ENCODE measurements at regions not wholly inside any gene's neighbourhood (a gene's known extent, or its start where the extent isn't known, plus 50 kb on each side); places are given as distances from the start of the nearest gene placed in this dataset.
"Not testable (repeated sequence)": the region's sequence is repeated elsewhere in the genome, so short reads cannot be mapped to it uniquely, and the experiment has no call there.

DNA sequence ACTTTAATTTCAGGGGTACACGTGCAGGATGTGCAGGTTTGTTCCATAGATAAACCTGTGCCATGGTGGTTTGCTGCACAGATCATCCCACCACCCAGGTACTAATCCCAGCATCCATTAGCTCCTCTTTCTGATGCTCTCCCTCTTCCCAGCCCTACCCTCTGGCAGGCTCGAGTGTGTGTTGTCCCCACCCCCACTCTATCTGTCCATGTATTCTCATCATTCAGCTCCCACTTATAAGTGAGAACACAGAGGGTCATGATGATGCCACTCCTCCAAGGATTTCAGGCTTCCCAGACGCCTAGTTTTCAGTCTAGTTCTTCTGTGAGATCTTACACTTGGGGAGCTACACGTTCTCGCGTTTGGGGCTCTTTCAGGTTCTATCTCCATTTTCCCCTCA is 93.4 kb upstream of the NBPF11 start:
- intact Hi-C loops (cut with micrococcal nuclease; ENCODE audit: unreplicated experiment), result not testable (repeated sequence)

DNA sequence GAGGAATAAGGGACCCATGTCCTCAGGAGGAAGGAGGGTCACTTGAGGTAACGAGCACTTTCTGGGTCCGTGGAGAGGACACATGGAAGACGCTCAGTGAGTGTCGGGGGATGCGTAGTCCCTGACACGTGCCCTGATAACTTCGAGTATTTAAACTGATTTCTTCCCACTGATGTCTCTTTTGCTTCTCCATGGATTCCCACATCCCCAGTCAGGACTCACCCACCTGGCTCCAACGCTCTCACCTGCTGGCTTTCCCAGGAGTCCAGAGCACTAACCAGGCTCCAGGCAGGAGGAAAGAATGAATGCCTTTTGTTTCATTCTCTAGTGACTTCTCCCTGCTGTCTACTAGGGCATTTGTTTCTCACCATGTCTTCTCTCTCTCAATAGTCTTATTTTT is 81.2 kb upstream of the NBPF11 start:
- H3K4me3 ChIP-seq (ENCODE audit: low read depth in 2 of 2, low read length in 2 of 2); H3K27me3 ChIP-seq (ENCODE audit: control insufficient read depth, insufficient read depth, low read length); BruUV-seq (replicated peaks); H3K4me1 ChIP-seq (ENCODE audit: control insufficient read depth, insufficient read depth, low read length); H3K36me3 ChIP-seq (ENCODE audit: control insufficient read depth, insufficient read depth, low read length); POLR2A ChIA-PET; CTCF ChIA-PET; DNase-seq (ENCODE audit: low read depth, low spot score); H3K27ac ChIP-seq (ENCODE audit: low read length); ATAC-seq; in situ Hi-C loops (cut with HindIII; ENCODE audit: low pct_unique_long_range_greater_than_20kb, low sequenced_read_pairs); intact Hi-C loops (cut with micrococcal nuclease; ENCODE audit: unreplicated experiment); H3K9me3 ChIP-seq (ENCODE audit: control insufficient read depth, insufficient read depth, low read depth, low read length): not testable (repeated sequence)

More for the DNA sequence above, 93.4 kb upstream of the NBPF11 start:
- in situ Hi-C loops (cut with HindIII; ENCODE audit: low pct_unique_long_range_greater_than_20kb, low sequenced_read_pairs); H3K36me3 ChIP-seq (ENCODE audit: control insufficient read depth, insufficient read depth, low read length); H3K9me3 ChIP-seq (ENCODE audit: control insufficient read depth, insufficient read depth, low read depth, low read length); H3K4me1 ChIP-seq (ENCODE audit: control insufficient read depth, insufficient read depth, low read length); H3K27me3 ChIP-seq (ENCODE audit: control insufficient read depth, insufficient read depth, low read length); POLR2A ChIA-PET; H3K27ac ChIP-seq (ENCODE audit: low read length); DNase-seq (ENCODE audit: low read depth, low spot score); CTCF ChIA-PET; H3K4me3 ChIP-seq (ENCODE audit: low read depth in 2 of 2, low read length in 2 of 2); BruUV-seq (replicated peaks): not testable (repeated sequence)
- 0 out of 2 replicates have a peak, but pooled peaks have one; percentile 42 for ATAC-seq

DNA sequence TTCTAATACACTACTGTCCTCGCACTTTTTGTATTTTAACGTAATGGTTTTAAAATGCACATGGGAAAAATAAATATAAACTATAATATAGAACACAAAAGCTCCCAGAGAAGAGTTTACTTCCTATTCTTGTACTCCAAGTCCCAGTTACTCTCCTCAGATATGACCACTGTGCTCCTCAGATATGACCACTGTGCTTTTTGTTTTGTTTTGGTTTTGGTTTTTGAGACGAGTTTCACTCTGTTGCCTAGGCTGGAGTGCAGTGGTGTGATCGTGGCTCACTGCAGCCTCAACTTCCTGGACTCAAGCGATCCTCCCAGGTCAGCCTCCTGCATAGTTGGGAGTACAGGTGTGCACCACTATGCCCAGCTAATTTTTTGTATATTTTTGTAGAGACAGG is 76.8 kb upstream of the NBPF11 start:
- DNase-seq (ENCODE audit: low read depth, low spot score); H3K4me3 ChIP-seq (ENCODE audit: low read depth in 2 of 2, low read length in 2 of 2); intact Hi-C loops (cut with micrococcal nuclease; ENCODE audit: unreplicated experiment); ATAC-seq; H3K27ac ChIP-seq (ENCODE audit: low read length); H3K4me1 ChIP-seq (ENCODE audit: control insufficient read depth, insufficient read depth, low read length); BruUV-seq (replicated peaks); H3K36me3 ChIP-seq (ENCODE audit: control insufficient read depth, insufficient read depth, low read length); POLR2A ChIA-PET; in situ Hi-C loops (cut with HindIII; ENCODE audit: low pct_unique_long_range_greater_than_20kb, low sequenced_read_pairs); H3K9me3 ChIP-seq (ENCODE audit: control insufficient read depth, insufficient read depth, low read depth, low read length); CTCF ChIA-PET; H3K27me3 ChIP-seq (ENCODE audit: control insufficient read depth, insufficient read depth, low read length): not testable (repeated sequence)

DNA sequence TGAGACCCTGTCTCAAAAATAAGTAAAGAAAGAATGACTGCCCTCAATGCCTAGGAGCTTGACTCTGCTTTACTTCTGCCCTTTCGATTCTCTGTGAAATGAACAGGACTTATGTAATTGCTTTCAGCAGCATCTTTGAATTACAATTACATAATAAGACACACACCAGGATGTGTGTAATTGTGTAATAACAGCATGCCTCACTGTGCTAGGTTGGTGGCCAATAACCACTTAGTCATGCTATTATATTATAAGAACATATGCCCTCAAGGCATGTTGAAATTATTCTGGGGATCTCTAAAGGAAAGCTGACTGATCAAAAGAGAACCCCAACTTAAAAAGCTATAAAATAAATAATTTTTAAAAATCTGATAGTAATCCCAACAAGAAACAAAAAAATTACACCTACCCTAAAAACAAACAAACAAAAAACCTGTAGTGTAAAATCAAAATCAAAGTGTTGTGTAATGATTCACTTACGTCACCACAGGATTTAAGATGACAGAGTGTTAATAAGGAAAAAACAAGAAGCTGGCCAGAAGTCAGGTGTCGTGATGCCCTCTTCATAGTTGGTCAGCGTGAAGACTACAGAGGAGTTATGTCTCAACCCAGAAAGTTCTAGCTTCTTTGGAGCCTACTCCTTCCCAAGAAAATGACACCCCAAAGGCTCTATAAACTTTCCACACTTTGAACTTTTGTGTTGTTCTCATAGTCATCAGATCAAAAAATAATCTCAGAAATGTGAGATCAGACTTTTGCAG is 70.5 kb upstream of the NBPF11 start:
- DNase-seq (ENCODE audit: low read depth, low spot score); CTCF ChIA-PET; H3K27me3 ChIP-seq (ENCODE audit: control insufficient read depth, insufficient read depth, low read length); H3K4me1 ChIP-seq (ENCODE audit: control insufficient read depth, insufficient read depth, low read length); intact Hi-C loops (cut with micrococcal nuclease; ENCODE audit: unreplicated experiment); BruUV-seq (replicated peaks); in situ Hi-C loops (cut with HindIII; ENCODE audit: low pct_unique_long_range_greater_than_20kb, low sequenced_read_pairs); ATAC-seq; H3K27ac ChIP-seq (ENCODE audit: low read length); H3K9me3 ChIP-seq (ENCODE audit: control insufficient read depth, insufficient read depth, low read depth, low read length); H3K36me3 ChIP-seq (ENCODE audit: control insufficient read depth, insufficient read depth, low read length); POLR2A ChIA-PET; H3K4me3 ChIP-seq (ENCODE audit: low read depth in 2 of 2, low read length in 2 of 2): not testable (repeated sequence)

DNA sequence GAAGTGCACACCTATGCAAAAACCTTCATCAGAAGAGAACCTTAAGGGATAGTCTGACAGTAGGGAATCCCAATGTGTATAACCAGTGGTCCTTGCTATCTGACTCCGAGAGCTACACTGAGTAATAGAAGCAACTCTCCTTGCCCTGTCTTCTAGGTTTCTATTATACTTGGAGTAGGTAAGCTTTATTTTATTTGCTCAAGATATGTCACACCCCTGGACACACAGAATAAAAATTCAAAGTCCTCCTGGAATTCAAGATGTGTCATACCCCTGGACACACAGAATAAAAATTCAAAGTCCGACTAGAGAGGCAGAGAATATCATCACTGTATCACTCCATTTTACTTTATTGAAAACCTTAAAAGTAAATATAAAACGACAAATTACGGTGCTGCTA is 69.5 kb upstream of the NBPF11 start:
- CTCF ChIA-PET; H3K4me3 ChIP-seq (ENCODE audit: low read depth in 2 of 2, low read length in 2 of 2); intact Hi-C loops (cut with micrococcal nuclease; ENCODE audit: unreplicated experiment); BruUV-seq (replicated peaks); H3K27ac ChIP-seq (ENCODE audit: low read length); H3K27me3 ChIP-seq (ENCODE audit: control insufficient read depth, insufficient read depth, low read length); in situ Hi-C loops (cut with HindIII; ENCODE audit: low pct_unique_long_range_greater_than_20kb, low sequenced_read_pairs); H3K36me3 ChIP-seq (ENCODE audit: control insufficient read depth, insufficient read depth, low read length); H3K4me1 ChIP-seq (ENCODE audit: control insufficient read depth, insufficient read depth, low read length); ATAC-seq; POLR2A ChIA-PET; H3K9me3 ChIP-seq (ENCODE audit: control insufficient read depth, insufficient read depth, low read depth, low read length); DNase-seq (ENCODE audit: low read depth, low spot score): not testable (repeated sequence)

DNA sequence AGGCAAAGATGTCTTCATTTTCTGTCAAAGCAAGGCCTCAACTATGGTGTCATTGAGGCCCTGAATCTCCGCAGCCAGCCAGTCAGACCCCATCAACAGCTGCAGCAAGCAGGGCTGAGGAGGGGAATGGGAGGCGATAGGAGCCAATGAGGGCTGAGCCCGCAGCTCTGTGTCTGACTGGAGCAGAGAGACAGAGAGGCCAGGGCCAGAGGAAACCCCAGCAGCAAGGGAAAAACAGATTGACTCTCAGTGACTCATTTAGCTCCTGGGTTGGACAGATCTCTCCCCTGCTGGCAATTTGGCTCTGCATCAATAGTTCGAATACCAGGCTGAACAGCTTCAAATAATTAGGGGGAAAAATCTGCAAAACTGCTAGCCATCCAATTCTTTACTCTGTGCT is 67.1 kb upstream of the NBPF11 start:
- intact Hi-C loops (cut with micrococcal nuclease; ENCODE audit: unreplicated experiment); H3K4me3 ChIP-seq (ENCODE audit: low read depth in 2 of 2, low read length in 2 of 2); in situ Hi-C loops (cut with HindIII; ENCODE audit: low pct_unique_long_range_greater_than_20kb, low sequenced_read_pairs); H3K4me1 ChIP-seq (ENCODE audit: control insufficient read depth, insufficient read depth, low read length); POLR2A ChIA-PET; H3K9me3 ChIP-seq (ENCODE audit: control insufficient read depth, insufficient read depth, low read depth, low read length); CTCF ChIA-PET; BruUV-seq (replicated peaks); H3K36me3 ChIP-seq (ENCODE audit: control insufficient read depth, insufficient read depth, low read length); H3K27ac ChIP-seq (ENCODE audit: low read length); ATAC-seq; DNase-seq (ENCODE audit: low read depth, low spot score); H3K27me3 ChIP-seq (ENCODE audit: control insufficient read depth, insufficient read depth, low read length): not testable (repeated sequence)

DNA sequence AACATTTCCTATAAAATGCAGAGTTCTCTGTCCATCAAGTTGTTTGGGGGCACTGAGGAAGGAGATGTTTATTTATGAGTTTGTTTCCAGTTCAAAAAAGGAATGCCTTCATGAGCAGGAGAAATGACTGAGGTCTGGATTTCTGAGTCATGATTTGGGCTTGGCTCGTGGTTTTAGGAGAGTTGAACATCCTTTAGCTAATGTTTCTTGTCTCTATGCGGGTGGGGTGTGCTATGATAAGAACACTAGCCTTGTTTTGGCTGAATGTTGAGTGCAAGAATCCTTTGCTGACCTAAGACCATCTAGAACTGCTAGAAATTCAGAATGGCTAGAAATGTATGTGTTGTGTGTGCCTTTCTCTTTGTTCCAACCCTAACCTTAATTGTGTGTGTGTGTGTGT is 59.1 kb upstream of the NBPF11 start:
- POLR2A ChIA-PET; ATAC-seq; BruUV-seq (replicated peaks): not testable (repeated sequence)

DNA sequence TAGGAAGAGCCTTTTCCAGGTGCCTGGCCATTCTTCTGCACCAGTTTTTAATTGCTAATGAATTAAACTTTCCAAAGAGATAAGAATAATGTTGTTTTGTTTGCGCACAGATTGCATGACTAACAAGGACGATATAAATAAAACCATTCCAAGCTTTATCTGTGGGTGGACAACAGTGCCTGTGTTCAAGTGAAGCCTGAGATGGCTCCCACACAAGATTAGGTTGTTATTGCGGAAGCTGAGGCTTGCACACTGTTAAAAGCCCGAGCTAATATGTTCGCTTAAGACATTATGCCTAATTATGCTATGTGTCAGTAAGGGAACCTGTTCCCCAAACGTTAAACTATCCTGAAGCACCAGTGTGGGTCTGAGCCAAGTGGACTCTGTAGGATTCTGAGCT is 58.5 kb upstream of the NBPF11 start:
- H3K27me3 ChIP-seq (ENCODE audit: control insufficient read depth, insufficient read depth, low read length); BruUV-seq (replicated peaks); H3K36me3 ChIP-seq (ENCODE audit: control insufficient read depth, insufficient read depth, low read length); H3K4me3 ChIP-seq (ENCODE audit: low read depth in 2 of 2, low read length in 2 of 2); H3K27ac ChIP-seq (ENCODE audit: low read length); DNase-seq (ENCODE audit: low read depth, low spot score); ATAC-seq; intact Hi-C loops (cut with micrococcal nuclease; ENCODE audit: unreplicated experiment); CTCF ChIA-PET; H3K4me1 ChIP-seq (ENCODE audit: control insufficient read depth, insufficient read depth, low read length); in situ Hi-C loops (cut with HindIII; ENCODE audit: low pct_unique_long_range_greater_than_20kb, low sequenced_read_pairs); H3K9me3 ChIP-seq (ENCODE audit: control insufficient read depth, insufficient read depth, low read depth, low read length); POLR2A ChIA-PET: not testable (repeated sequence)

More for the DNA sequence above, 59.1 kb upstream of the NBPF11 start:
- H3K36me3 ChIP-seq (ENCODE audit: control insufficient read depth, insufficient read depth, low read length); H3K4me3 ChIP-seq (ENCODE audit: low read depth in 2 of 2, low read length in 2 of 2); H3K27me3 ChIP-seq (ENCODE audit: control insufficient read depth, insufficient read depth, low read length); in situ Hi-C loops (cut with HindIII; ENCODE audit: low pct_unique_long_range_greater_than_20kb, low sequenced_read_pairs); H3K27ac ChIP-seq (ENCODE audit: low read length); H3K4me1 ChIP-seq (ENCODE audit: control insufficient read depth, insufficient read depth, low read length); CTCF ChIA-PET; H3K9me3 ChIP-seq (ENCODE audit: control insufficient read depth, insufficient read depth, low read depth, low read length); intact Hi-C loops (cut with micrococcal nuclease; ENCODE audit: unreplicated experiment); DNase-seq (ENCODE audit: low read depth, low spot score): not testable (repeated sequence)
